Panc1 (cell line): ENCODE measurements at regions not wholly inside any gene's neighbourhood (a gene's known extent, or its start where the extent isn't known, plus 50 kb on each side); places are given as distances from the start of the nearest gene placed in this dataset.

Experiments
- ATAC-seq: fragments of 200-7000 bp; cut with Tn5 transposase; 2 replicates; pipeline ENCODE4 v1.9.1; 2020; ENCODE audit warnings: mild to moderate bottlenecking, moderate library complexity
- BruUV-seq: library from RNA; stranded (reverse); fragments of 400-500 nt; replicated peaks from 2 replicates; lab custom pipeline; 2021; lab: Mats Ljungman, UMichigan
- CTCF ChIA-PET: fragments of 300-600 bp; sonication (Branson Sonifier 250); formaldehyde crosslinking; loops from one replicate; lab custom pipeline; 2022; ENCODE audit warnings: antibody characterized with exemption; lab: Charles Lee
- POLR2A ChIA-PET: fragments of 300-600 bp; sonication (Branson Sonifier 250); formaldehyde crosslinking; loops from one replicate; lab custom pipeline; 2022; ENCODE audit warnings: antibody characterized with exemption; lab: Charles Lee
- DNase-seq: peaks from one replicate; pipeline ENCODE4 v3.0.0-alpha.2; 2010; ENCODE audit warnings: low read depth, low spot score
- H3K27ac ChIP-seq: 2 replicates; pipeline ENCODE4 v1.5.1; 2011; ENCODE audit warnings: mild to moderate bottlenecking, low read length, inconsistent platforms
- H3K27me3 ChIP-seq: fragments of 200-500 bp; sonication (Bioruptor generic); 2 replicates; pipeline ENCODE4 v1.6.0; 2014; ENCODE audit warnings: low read length, inconsistent platforms; ENCODE audit not compliant: control insufficient read depth, insufficient read depth
- H3K36me3 ChIP-seq: fragments of 200-500 bp; sonication (Bioruptor generic); 2 replicates; pipeline ENCODE4 v1.5.1; 2014; ENCODE audit warnings: inconsistent platforms, mild to moderate bottlenecking, low read length, moderate library complexity; ENCODE audit not compliant: control insufficient read depth, insufficient read depth
- H3K4me1 ChIP-seq: 2 replicates; pipeline ENCODE4 v1.5.1; 2011; ENCODE audit warnings: inconsistent platforms, mild to moderate bottlenecking, low read length, moderate library complexity; ENCODE audit not compliant: control insufficient read depth, insufficient read depth
- H3K4me3 ChIP-seq, 2 experiments: 2 replicates each; pipeline ENCODE4 v1.5.1; 2011 to 2012; ENCODE audit warnings: low read depth in 2 of 2, low read length in 2 of 2, mild to moderate bottlenecking in 2 of 2, inconsistent platforms in 1 of 2, moderate library complexity in 1 of 2
- H3K9me3 ChIP-seq: fragments of 200-500 bp; sonication (Bioruptor generic); 2 replicates; pipeline ENCODE4 v1.5.1; 2014; ENCODE audit warnings: low read depth, mild to moderate bottlenecking, inconsistent platforms, low read length, moderate library complexity; ENCODE audit not compliant: control insufficient read depth, insufficient read depth
- POLR2AphosphoS5 ChIP-seq: IDR thresholded peaks from 2 replicates; pipeline ENCODE4 v1.6.1; 2012; ENCODE audit warnings: mild to moderate bottlenecking, low read depth, low read length, moderate library complexity
- REST ChIP-seq, 2 experiments: IDR thresholded peaks; 2 replicates each; pipeline ENCODE4 v1.6.1; 2011 to 2012; ENCODE audit warnings: low read depth in 2 of 2, control low read depth in 1 of 2, low read length in 1 of 2, mild to moderate bottlenecking in 1 of 2, moderate library complexity in 1 of 2; ENCODE audit not compliant: insufficient read depth in 1 of 2
- SIN3A ChIP-seq: IDR thresholded peaks from 2 replicates; pipeline ENCODE4 v1.6.1; 2012; ENCODE audit warnings: low read depth, mild to moderate bottlenecking, low read length, moderate library complexity, borderline replicate concordance; ENCODE audit not compliant: insufficient read depth
- TCF7L2 ChIP-seq: IDR thresholded peaks from 2 replicates; pipeline ENCODE4 v1.6.1; 2011; ENCODE audit warnings: mild to moderate bottlenecking, low read depth, low read length, inconsistent platforms
- in situ Hi-C: cut with HindIII; loops from 2 replicates; pipeline ENCODE4 v1.10.0; 2016; ENCODE audit warnings: low sequenced_read_pairs, low pct_unique_long_range_greater_than_20kb
- intact Hi-C: fragments of 100-400 bp; cut with micrococcal nuclease; formaldehyde crosslinking; loops from one replicate; pipeline ENCODE4 v1.10.0; 2022; ENCODE audit not compliant: unreplicated experiment
- TF ChIP-seq, protein P1 (sequence below): fragments of 450-650 bp; IDR thresholded peaks from 2 replicates; pipeline ENCODE4 v1.5.1; 2017; ENCODE audit warnings: mild to moderate bottlenecking

DNA sequence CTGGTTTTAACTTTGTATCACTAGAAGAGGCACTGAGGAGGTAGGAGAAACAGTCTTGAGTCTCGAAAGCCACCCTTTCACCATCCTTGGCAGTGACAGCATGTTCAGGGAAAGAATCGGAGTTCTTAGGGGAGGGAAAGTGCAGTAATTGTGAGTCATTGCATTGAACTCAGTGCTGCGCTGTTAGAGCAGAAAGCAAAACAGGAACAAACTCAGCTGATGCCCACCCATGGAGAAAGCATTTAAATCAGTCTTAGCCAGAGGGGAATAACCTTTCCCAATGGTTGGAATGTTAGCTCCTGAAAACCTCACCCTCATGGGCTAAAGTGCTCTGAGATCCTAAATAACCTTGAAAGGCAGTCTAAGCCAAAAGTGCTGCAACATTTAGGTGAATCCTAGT is 845.6 kb upstream of the CNTNAP5 start:
- Histone ChIP-seq H3K9me3 (no peaks in the 10 kb centered on the region), H3K27me3 (no peaks in the 10 kb centered on the region), H3K27ac (no peak overlapping the region), H3K36me3 (no peaks in the 10 kb centered on the region), H3K4me1 (no peaks in the 10 kb centered on the region), H3K4me3 (no peak overlapping the region)
- in situ Hi-C loops (no loop called here), intact Hi-C loops (no loop called here)
- POLR2A ChIA-PET: no interaction called here
- DNase-seq (no peak), ATAC-seq (no peak)
- CTCF ChIA-PET: no interaction called here
- TF ChIP-seq TCF7L2: no peak
- TF ChIP-seq, protein P1, sequence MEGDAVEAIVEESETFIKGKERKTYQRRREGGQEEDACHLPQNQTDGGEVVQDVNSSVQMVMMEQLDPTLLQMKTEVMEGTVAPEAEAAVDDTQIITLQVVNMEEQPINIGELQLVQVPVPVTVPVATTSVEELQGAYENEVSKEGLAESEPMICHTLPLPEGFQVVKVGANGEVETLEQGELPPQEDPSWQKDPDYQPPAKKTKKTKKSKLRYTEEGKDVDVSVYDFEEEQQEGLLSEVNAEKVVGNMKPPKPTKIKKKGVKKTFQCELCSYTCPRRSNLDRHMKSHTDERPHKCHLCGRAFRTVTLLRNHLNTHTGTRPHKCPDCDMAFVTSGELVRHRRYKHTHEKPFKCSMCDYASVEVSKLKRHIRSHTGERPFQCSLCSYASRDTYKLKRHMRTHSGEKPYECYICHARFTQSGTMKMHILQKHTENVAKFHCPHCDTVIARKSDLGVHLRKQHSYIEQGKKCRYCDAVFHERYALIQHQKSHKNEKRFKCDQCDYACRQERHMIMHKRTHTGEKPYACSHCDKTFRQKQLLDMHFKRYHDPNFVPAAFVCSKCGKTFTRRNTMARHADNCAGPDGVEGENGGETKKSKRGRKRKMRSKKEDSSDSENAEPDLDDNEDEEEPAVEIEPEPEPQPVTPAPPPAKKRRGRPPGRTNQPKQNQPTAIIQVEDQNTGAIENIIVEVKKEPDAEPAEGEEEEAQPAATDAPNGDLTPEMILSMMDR: no peak
- BruUV-seq: no TSS peak

- ATAC-seq (no peak), DNase-seq (no peak)
- no peaks in the 10 kb centered on the region for H3K9me3 ChIP-seq
- in situ Hi-C loops: no loop called here
- no peaks in the 10 kb centered on the region for H3K36me3 ChIP-seq
- no peak overlapping the region for H3K4me3 ChIP-seq
- no TSS peak for BruUV-seq
- intact Hi-C loops: no loop called here
- CTCF ChIA-PET: no interaction called here
- no peaks in the 10 kb centered on the region for H3K4me1 ChIP-seq
- POLR2A ChIA-PET: no interaction called here
- no peak overlapping the region for H3K27ac ChIP-seq
- TF ChIP-seq SIN3A: no peak
- no peak for TF ChIP-seq REST (IDR thresholded peaks at IDR 0.05; ENCODE audit: insufficient read depth in 1 of 2, low read depth in 2 of 2, low read length in 1 of 2)
- TF ChIP-seq TCF7L2: no peak
- TF ChIP-seq, protein P1: no peak
- TF ChIP-seq POLR2AphosphoS5: no peak
- no peaks in the 10 kb centered on the region for H3K27me3 ChIP-seq
Observed at GRCh38 chr2:123195957-123196356, 829.1 kb upstream of the CNTNAP5 start.

- Histone ChIP-seq H3K36me3 (no peaks in the 10 kb centered on the region), H3K4me3 (no peak overlapping the region), H3K27me3 (no peaks in the 10 kb centered on the region), H3K4me1 (no peaks in the 10 kb centered on the region), H3K9me3 (no peaks in the 10 kb centered on the region), H3K27ac (no peak overlapping the region)
- no TSS peak for BruUV-seq
- POLR2A ChIA-PET: no interaction called here
- no peak for ATAC-seq
- intact Hi-C loops: no loop called here
- TF ChIP-seq TCF7L2 (no peak), POLR2AphosphoS5 (no peak), SIN3A (no peak), REST (IDR thresholded peaks at IDR 0.05; ENCODE audit: insufficient read depth in 1 of 2, low read depth in 2 of 2, low read length in 1 of 2) (no peak)
- TF ChIP-seq, protein P1: no peak
- CTCF ChIA-PET: no interaction called here
- in situ Hi-C loops: no loop called here
- no peak for DNase-seq
Observed at GRCh38 chr2:123200035-123200434, 825.1 kb upstream of the CNTNAP5 start.
